ENCODE measurements at regions not wholly inside any gene's neighbourhood (a gene's known extent, or its start where the extent isn't known, plus 50 kb on each side); places are given as distances from the start of the nearest gene placed in this dataset.

GRCh38 chr2:173431191-173431590 is 76.5 kb downstream of the CDCA7 start:
- H3K4me1 ChIP-seq (ENCODE audit: control insufficient read depth, insufficient read depth, low read length), result no peaks in the 10 kb centered on the region
- Mint-ChIP-seq H3K27me3 (ENCODE audit: insufficient read depth) (peaks cover 6% of the 10 kb centered on the region), H3K27ac (no peak overlapping the region), H3K4me1 (no peaks in the 10 kb centered on the region), H3K4me3 (no peak overlapping the region), H3K36me3 (ENCODE audit: low read depth) (no peaks in the 10 kb centered on the region), H3K9me3 (no peaks in the 10 kb centered on the region)
- TF ChIP-seq, protein P1, sequence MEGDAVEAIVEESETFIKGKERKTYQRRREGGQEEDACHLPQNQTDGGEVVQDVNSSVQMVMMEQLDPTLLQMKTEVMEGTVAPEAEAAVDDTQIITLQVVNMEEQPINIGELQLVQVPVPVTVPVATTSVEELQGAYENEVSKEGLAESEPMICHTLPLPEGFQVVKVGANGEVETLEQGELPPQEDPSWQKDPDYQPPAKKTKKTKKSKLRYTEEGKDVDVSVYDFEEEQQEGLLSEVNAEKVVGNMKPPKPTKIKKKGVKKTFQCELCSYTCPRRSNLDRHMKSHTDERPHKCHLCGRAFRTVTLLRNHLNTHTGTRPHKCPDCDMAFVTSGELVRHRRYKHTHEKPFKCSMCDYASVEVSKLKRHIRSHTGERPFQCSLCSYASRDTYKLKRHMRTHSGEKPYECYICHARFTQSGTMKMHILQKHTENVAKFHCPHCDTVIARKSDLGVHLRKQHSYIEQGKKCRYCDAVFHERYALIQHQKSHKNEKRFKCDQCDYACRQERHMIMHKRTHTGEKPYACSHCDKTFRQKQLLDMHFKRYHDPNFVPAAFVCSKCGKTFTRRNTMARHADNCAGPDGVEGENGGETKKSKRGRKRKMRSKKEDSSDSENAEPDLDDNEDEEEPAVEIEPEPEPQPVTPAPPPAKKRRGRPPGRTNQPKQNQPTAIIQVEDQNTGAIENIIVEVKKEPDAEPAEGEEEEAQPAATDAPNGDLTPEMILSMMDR (conservative IDR thresholded peaks at IDR 0.05), result peak; percentile 73
- H3K27me3 ChIP-seq (ENCODE audit: control insufficient read depth, insufficient read depth, low read length, poor library complexity, severe bottlenecking), result no peaks in the 10 kb centered on the region
- H3K9me3 ChIP-seq (ENCODE audit: control insufficient read depth, low read length), result no peaks in the 10 kb centered on the region
- no peak overlapping the region for H3K9ac ChIP-seq (ENCODE audit: extremely low read depth, low read length, poor library complexity, severe bottlenecking)
- no peak overlapping the region for H3K27ac ChIP-seq (ENCODE audit: low read depth, low read length)
- peak; percentile 73 for DNase-seq
- H3K36me3 ChIP-seq (ENCODE audit: control insufficient read depth, insufficient read depth, low read length), result no peaks in the 10 kb centered on the region
- WGBS, 2 experiments (ENCODE audit: insufficient coverage in 1 of 2, insufficient read length in 1 of 2), result 81 to 82% methylated on average over 3 to 5 of the region's 5 CpGs
- no peak overlapping the region for H3K4me3 ChIP-seq (ENCODE audit: low read length)

- Histone ChIP-seq H3K4me1 (ENCODE audit: control insufficient read depth, insufficient read depth, low read length) (no peaks in the 10 kb centered on the region), H3K27ac (ENCODE audit: low read depth, low read length) (no peak overlapping the region), H3K36me3 (ENCODE audit: control insufficient read depth, insufficient read depth, low read length) (no peaks in the 10 kb centered on the region), H3K27me3 (ENCODE audit: control insufficient read depth, insufficient read depth, low read length, poor library complexity, severe bottlenecking) (no peaks in the 10 kb centered on the region), H3K4me3 (ENCODE audit: low read length) (no peak overlapping the region), H3K9me3 (ENCODE audit: control insufficient read depth, low read length) (no peaks in the 10 kb centered on the region), H3K9ac (ENCODE audit: extremely low read depth, low read length, poor library complexity, severe bottlenecking) (no peak overlapping the region)
- 94 to 99% methylated on average over 5 to 6 of the region's 7 CpGs for whole genome bisulfite sequencing, 2 experiments (ENCODE audit: insufficient coverage in 1 of 2, insufficient read length in 1 of 2)
- no peak overlapping the region for H3K4me3 Mint-ChIP-seq
- H3K4me1 Mint-ChIP-seq, result no peaks in the 10 kb centered on the region
- TF ChIP-seq, protein P1 (conservative IDR thresholded peaks at IDR 0.05), result no peak
- no peak for DNase-seq
- H3K9me3 Mint-ChIP-seq, result no peaks in the 10 kb centered on the region
- peaks cover 6% of the 10 kb centered on the region for H3K27me3 Mint-ChIP-seq (ENCODE audit: insufficient read depth)
- no peaks in the 10 kb centered on the region for H3K36me3 Mint-ChIP-seq (ENCODE audit: low read depth)
- no peak overlapping the region for H3K27ac Mint-ChIP-seq
Observed at GRCh38 chr2:173432049-173432754, 77.5 kb downstream of the CDCA7 start.

DNA sequence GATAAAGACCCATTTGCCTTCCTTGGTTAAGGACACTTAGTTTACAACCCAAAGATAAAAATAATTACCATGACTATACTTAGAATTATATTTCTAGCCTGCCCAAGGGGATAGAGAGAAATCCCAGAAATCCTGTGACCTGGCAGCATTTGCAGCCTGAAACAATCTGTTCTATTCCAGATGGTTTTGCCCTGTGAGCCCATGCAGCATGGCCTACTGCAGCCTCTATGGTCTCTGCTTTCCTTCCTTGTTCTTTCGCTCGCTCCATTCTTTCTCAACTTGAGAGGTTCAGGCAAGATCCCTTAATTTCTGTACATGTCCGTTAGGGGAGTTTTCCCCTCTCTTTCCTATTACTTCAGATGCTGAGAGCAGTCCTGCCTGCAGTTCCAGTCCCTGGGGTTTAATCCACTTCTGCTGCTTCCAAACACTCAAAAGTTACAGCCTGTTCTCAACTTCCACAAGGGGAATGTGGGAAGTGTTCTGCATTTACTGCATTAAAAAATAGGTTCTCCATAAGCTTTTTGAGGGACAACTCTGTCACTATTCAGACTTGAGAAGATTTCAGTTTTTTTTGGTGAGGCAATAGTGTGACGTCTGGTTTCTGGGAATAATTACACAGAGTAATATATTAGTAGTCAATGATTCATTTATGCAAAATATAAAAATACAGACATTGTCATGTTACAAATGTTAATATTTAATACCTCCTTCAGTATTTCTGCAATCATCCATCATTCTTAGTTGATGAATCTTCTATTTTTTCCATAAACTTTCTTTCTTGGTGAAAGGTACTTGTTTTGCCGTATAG is 80.3 kb downstream of the CDCA7 start:
- Histone ChIP-seq H3K27me3 (ENCODE audit: control insufficient read depth, insufficient read depth, low read length, poor library complexity, severe bottlenecking) (no peaks in the 10 kb centered on the region), H3K9ac (ENCODE audit: extremely low read depth, low read length, poor library complexity, severe bottlenecking) (no peak overlapping the region), H3K27ac (ENCODE audit: low read depth, low read length) (no peak overlapping the region), H3K4me3 (ENCODE audit: low read length) (no peak overlapping the region), H3K9me3 (ENCODE audit: control insufficient read depth, low read length) (no peaks in the 10 kb centered on the region), H3K4me1 (ENCODE audit: control insufficient read depth, insufficient read depth, low read length) (no peaks in the 10 kb centered on the region), H3K36me3 (ENCODE audit: control insufficient read depth, insufficient read depth, low read length) (no peaks in the 10 kb centered on the region)
- TF ChIP-seq, protein P1 (conservative IDR thresholded peaks at IDR 0.05), result no peak
- H3K4me3 Mint-ChIP-seq, result no peak overlapping the region
- no peaks in the 10 kb centered on the region for H3K4me1 Mint-ChIP-seq
- DNase-seq, result no peak
- no peaks in the 10 kb centered on the region for H3K9me3 Mint-ChIP-seq
- H3K27ac Mint-ChIP-seq, result no peak overlapping the region
- 98 to 100% methylated on average over 2 to 4 of the region's 5 CpGs for WGBS, 2 experiments (ENCODE audit: insufficient coverage in 1 of 2, insufficient read length in 1 of 2)
- H3K27me3 Mint-ChIP-seq (ENCODE audit: insufficient read depth), result peaks cover 3% of the 10 kb centered on the region
- H3K36me3 Mint-ChIP-seq (ENCODE audit: low read depth), result no peaks in the 10 kb centered on the region
